Panc1 (cell line): ENCODE measurements at regions not wholly inside any gene's neighbourhood (a gene's known extent, or its start where the extent isn't known, plus 50 kb on each side); places are given as distances from the start of the nearest gene placed in this dataset.

Experiments
- ATAC-seq: fragments of 200-7000 bp; cut with Tn5 transposase; 2 replicates; pipeline ENCODE4 v1.9.1; 2020; ENCODE audit warnings: mild to moderate bottlenecking, moderate library complexity
- BruUV-seq: library from RNA; stranded (reverse); fragments of 400-500 nt; replicated peaks from 2 replicates; lab custom pipeline; 2021; lab: Mats Ljungman, UMichigan
- CTCF ChIA-PET: fragments of 300-600 bp; sonication (Branson Sonifier 250); formaldehyde crosslinking; loops from one replicate; lab custom pipeline; 2022; ENCODE audit warnings: antibody characterized with exemption; lab: Charles Lee
- POLR2A ChIA-PET: fragments of 300-600 bp; sonication (Branson Sonifier 250); formaldehyde crosslinking; loops from one replicate; lab custom pipeline; 2022; ENCODE audit warnings: antibody characterized with exemption; lab: Charles Lee
- DNase-seq: peaks from one replicate; pipeline ENCODE4 v3.0.0-alpha.2; 2010; ENCODE audit warnings: low read depth, low spot score
- H3K27ac ChIP-seq: 2 replicates; pipeline ENCODE4 v1.5.1; 2011; ENCODE audit warnings: mild to moderate bottlenecking, low read length, inconsistent platforms
- H3K27me3 ChIP-seq: fragments of 200-500 bp; sonication (Bioruptor generic); 2 replicates; pipeline ENCODE4 v1.6.0; 2014; ENCODE audit warnings: low read length, inconsistent platforms; ENCODE audit not compliant: control insufficient read depth, insufficient read depth
- H3K36me3 ChIP-seq: fragments of 200-500 bp; sonication (Bioruptor generic); 2 replicates; pipeline ENCODE4 v1.5.1; 2014; ENCODE audit warnings: inconsistent platforms, mild to moderate bottlenecking, low read length, moderate library complexity; ENCODE audit not compliant: control insufficient read depth, insufficient read depth
- H3K4me1 ChIP-seq: 2 replicates; pipeline ENCODE4 v1.5.1; 2011; ENCODE audit warnings: inconsistent platforms, mild to moderate bottlenecking, low read length, moderate library complexity; ENCODE audit not compliant: control insufficient read depth, insufficient read depth
- H3K4me3 ChIP-seq, 2 experiments: 2 replicates each; pipeline ENCODE4 v1.5.1; 2011 to 2012; ENCODE audit warnings: low read depth in 2 of 2, low read length in 2 of 2, mild to moderate bottlenecking in 2 of 2, inconsistent platforms in 1 of 2, moderate library complexity in 1 of 2
- H3K9me3 ChIP-seq: fragments of 200-500 bp; sonication (Bioruptor generic); 2 replicates; pipeline ENCODE4 v1.5.1; 2014; ENCODE audit warnings: low read depth, mild to moderate bottlenecking, inconsistent platforms, low read length, moderate library complexity; ENCODE audit not compliant: control insufficient read depth, insufficient read depth
- CTCF ChIP-seq: fragments of 450-650 bp; IDR thresholded peaks from 2 replicates; pipeline ENCODE4 v1.5.1; 2017; ENCODE audit warnings: mild to moderate bottlenecking
- POLR2AphosphoS5 ChIP-seq: IDR thresholded peaks from 2 replicates; pipeline ENCODE4 v1.6.1; 2012; ENCODE audit warnings: mild to moderate bottlenecking, low read depth, low read length, moderate library complexity
- REST ChIP-seq, 2 experiments: IDR thresholded peaks; 2 replicates each; pipeline ENCODE4 v1.6.1; 2011 to 2012; ENCODE audit warnings: low read depth in 2 of 2, control low read depth in 1 of 2, low read length in 1 of 2, mild to moderate bottlenecking in 1 of 2, moderate library complexity in 1 of 2; ENCODE audit not compliant: insufficient read depth in 1 of 2
- SIN3A ChIP-seq: IDR thresholded peaks from 2 replicates; pipeline ENCODE4 v1.6.1; 2012; ENCODE audit warnings: low read depth, mild to moderate bottlenecking, low read length, moderate library complexity, borderline replicate concordance; ENCODE audit not compliant: insufficient read depth
- TCF7L2 ChIP-seq: IDR thresholded peaks from 2 replicates; pipeline ENCODE4 v1.6.1; 2011; ENCODE audit warnings: mild to moderate bottlenecking, low read depth, low read length, inconsistent platforms
- in situ Hi-C: cut with HindIII; loops from 2 replicates; pipeline ENCODE4 v1.10.0; 2016; ENCODE audit warnings: low sequenced_read_pairs, low pct_unique_long_range_greater_than_20kb
- intact Hi-C: fragments of 100-400 bp; cut with micrococcal nuclease; formaldehyde crosslinking; loops from one replicate; pipeline ENCODE4 v1.10.0; 2022; ENCODE audit not compliant: unreplicated experiment

GRCh38 chr16:86831366-86831765 is 253.0 kb downstream of the FOXL1 start:
- no peak for DNase-seq
- no peak for TF ChIP-seq REST (IDR thresholded peaks at IDR 0.05; ENCODE audit: insufficient read depth in 1 of 2, low read depth in 2 of 2, low read length in 1 of 2)
- no peak for TF ChIP-seq CTCF
- no peak for TF ChIP-seq SIN3A
- TF ChIP-seq POLR2AphosphoS5 = no peak
- TF ChIP-seq TCF7L2 = no peak
- Histone ChIP-seq H3K36me3 (no peaks in the 10 kb centered on the region), H3K9me3 (no peaks in the 10 kb centered on the region), H3K27me3 (no peaks in the 10 kb centered on the region), H3K27ac (no peak overlapping the region), H3K4me1 (peaks cover 6% of the 10 kb centered on the region), H3K4me3 (no peak overlapping the region)
- no peak for ATAC-seq
- ChIA-PET POLR2A (no interaction called here), CTCF (no interaction called here)
- intact Hi-C loops (loop anchor here (5.0 kb wide), 1 partner anchor 259 kb away; no protein-coding TSS in a partner anchor), in situ Hi-C loops (no loop called here)
- BruUV-seq = no TSS peak

GRCh38 chr16:86833136-86833535 is 254.8 kb downstream of the FOXL1 start:
- in situ Hi-C loops = no loop called here
- peak overlapping the region; percentile 2 to 9; a peak in 1 of 4 replicates for H3K4me3 ChIP-seq
- intact Hi-C loops = loop anchor here (5.0 kb wide), 1 partner anchor 261 kb away; no protein-coding TSS in a partner anchor
- H3K27me3 ChIP-seq = no peaks in the 10 kb centered on the region
- no TSS peak for BruUV-seq
- DNase-seq (no peak), ATAC-seq (0 out of 2 replicates have a peak, but pooled peaks have one; percentile 31)
- ChIA-PET POLR2A (no interaction called here), CTCF (no interaction called here)
- no peaks in the 10 kb centered on the region for H3K9me3 ChIP-seq
- no peak for TF ChIP-seq REST (IDR thresholded peaks at IDR 0.05; ENCODE audit: insufficient read depth in 1 of 2, low read depth in 2 of 2, low read length in 1 of 2)
- no peak for TF ChIP-seq TCF7L2
- no peak for TF ChIP-seq CTCF
- no peak for TF ChIP-seq POLR2AphosphoS5
- H3K4me1 ChIP-seq = peaks cover 6% of the 10 kb centered on the region
- H3K36me3 ChIP-seq = no peaks in the 10 kb centered on the region
- peak overlapping the region; percentile 44; the same call in 1 of the 2 replicates for H3K27ac ChIP-seq
